Heart right ventricle (tissue), 16 donors: ENCODE measurements at regions not wholly inside any gene's neighbourhood (a gene's known extent, or its start where the extent isn't known, plus 50 kb on each side); places are given as distances from the start of the nearest gene placed in this dataset.

Source experiments
- ATAC-seq, 8 donors: fragments of 200-7000 bp; cut with Tn5 transposase; one replicate each; pipeline ENCODE4 v1.9.1; 2020; ENCODE audit warnings: mild to moderate bottlenecking in 8 of 8, moderate library complexity in 8 of 8, moderate number of reproducible peaks in 1 of 8
- DNase-seq, 2 donors: peaks; one replicate each; pipeline ENCODE4 v3.0.0-alpha.2; 2020
- H3K27ac ChIP-seq, 10 donors: fragments of 200-600 bp; sonication (generic) in 2 of 10; one replicate each; pipeline versions ENCODE4 v1.5.0 to v1.8.0; 2020 to 2022; ENCODE audit warnings: mild to moderate bottlenecking in 3 of 10
- H3K27me3 ChIP-seq, 7 donors: fragments of 200-600 bp; one replicate each; pipeline ENCODE4 v1.8.0; 2021 to 2022; ENCODE audit warnings: mild to moderate bottlenecking in 2 of 7
- H3K36me3 ChIP-seq, 9 donors: fragments of 200-600 bp; sonication (generic) in 1 of 9; one replicate each; pipeline versions ENCODE4 v1.5.0 to v1.8.0; 2020 to 2022; ENCODE audit warnings: mild to moderate bottlenecking in 2 of 9
- H3K4me1 ChIP-seq, 9 donors: fragments of 200-600 bp; sonication (generic) in 1 of 9; one replicate each; pipeline versions ENCODE4 v1.5.0 to v1.8.0; 2020 to 2022; ENCODE audit warnings: mild to moderate bottlenecking in 4 of 9
- H3K4me3 ChIP-seq, 10 donors: fragments of 200-600 bp; sonication (generic) in 2 of 10; one replicate each; pipeline versions ENCODE4 v1.5.0 to v1.8.0; 2020 to 2022; ENCODE audit warnings: mild to moderate bottlenecking in 7 of 10, moderate library complexity in 2 of 10
- H3K9me3 ChIP-seq, 11 donors: fragments of 200-600 bp in 10 of 11; sonication (generic) in 2 of 11; one replicate each; pipeline versions ENCODE4 v1.5.0 to v1.8.0; 2013 to 2022; ENCODE audit warnings: mild to moderate bottlenecking in 2 of 11, control low read depth in 1 of 11, moderate library complexity in 1 of 11
- WGBS, 2 donors: extraction: QIAGEN DNeasy Blood & Tissue Kit; methylation state at CpG; one replicate each; pipeline ENCODE4 v1.1.7; 2013; ENCODE audit warnings: inconsistent platforms in 1 of 2; 5-methylcytosine and 5-hydroxymethylcytosine counted together
- intact Hi-C, 10 donors: fragments of 100-400 bp; cut with DNase I; formaldehyde crosslinking; loops; one replicate each; pipeline versions ENCODE4 v1.11.1 to v1.14.2; 2022
- TF ChIP-seq, protein P1 (sequence below), 9 donors: fragments of 200-600 bp; sonication (generic) in 2 of 9; IDR thresholded peaks; one replicate each; pipeline versions ENCODE4 v1.5.0 to v1.8.0; 2021 to 2022; ENCODE audit warnings: antibody characterized with exemption in 9 of 9, mild to moderate bottlenecking in 5 of 9, moderate library complexity in 1 of 9
- donor health status: Arrhythmogenic right ventricular cardiomyopathy.
- donor health status: ischemic (EF 13 %, LVEDD 7.1; RV severe dilation, severe dysfunction).
- donor health status: healthy with polysubstance abuse.
- donor health status: DM: no; HTN: yes; CAD: no.
- donor health status: DM: no; HTN: no; CAD: no.
- donor health status: ischemic (EF 25% LVEDD 6.9; RV normal size, moderate dysfunction).
- donor health status: ischemic (EF 25% LVEDD 5.7; RV mildly dilated, moderate dysfunction).
- donor health status: healthy.
- donor health status: DM: yes; HTN: yes; CAD: no.
- donor health status: Ischemic cardiomyopathy.
- donor health status: ischemic (EF 35%, LVEDD 5.7; RV mildly dilated, moderate dysfunction).
- donor health status: nonischemic (EF 11% LVEDD 7.7; RV severe dilation, severe dysfunction).
- donor health status: DM: yes; HTN: yes; CAD: no.
- donor health status: PGD.
- donor health status: ischemic (EF 29% LVEDD 5.4; RV normal size, mild dysfunction).
- donor health status: nonischemic (EF 23%, LVEDD 6.1; RV moderate dilation, normal function).

DNA sequence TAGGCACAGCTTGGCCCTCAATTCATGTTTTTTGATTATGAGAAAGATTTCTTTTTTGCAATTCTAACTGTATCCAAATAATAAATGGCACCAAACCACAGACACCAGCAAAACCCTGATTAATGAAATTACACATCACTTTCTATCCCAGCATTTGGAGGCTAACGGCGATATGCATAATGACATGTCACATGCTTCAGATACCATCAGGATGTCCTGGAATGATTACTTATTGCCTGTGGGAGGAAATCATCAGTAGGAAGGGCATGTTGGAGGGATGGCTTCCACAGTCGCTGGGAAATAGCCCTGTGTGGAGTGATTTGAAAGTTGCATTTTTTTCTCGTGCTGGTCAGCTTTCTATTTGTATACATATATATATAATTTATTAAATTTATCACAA, 121.7 kb downstream of the CMPK2 start:
- H3K9me3 ChIP-seq = peaks cover 0 to 4% (median 0%) of the 10 kb centered on the region in 11 donors
- no peak overlapping the region for H3K4me3 ChIP-seq
- H3K36me3 ChIP-seq = no peaks in the 10 kb centered on the region
- 72 to 75% methylated on average over 4 of the region's 4 CpGs for WGBS, 2 donors
- intact Hi-C loops = no loop called here
- no peaks in the 10 kb centered on the region for H3K4me1 ChIP-seq
- ATAC-seq = no peak
- H3K27ac ChIP-seq = no peak overlapping the region
- TF ChIP-seq, protein P1, sequence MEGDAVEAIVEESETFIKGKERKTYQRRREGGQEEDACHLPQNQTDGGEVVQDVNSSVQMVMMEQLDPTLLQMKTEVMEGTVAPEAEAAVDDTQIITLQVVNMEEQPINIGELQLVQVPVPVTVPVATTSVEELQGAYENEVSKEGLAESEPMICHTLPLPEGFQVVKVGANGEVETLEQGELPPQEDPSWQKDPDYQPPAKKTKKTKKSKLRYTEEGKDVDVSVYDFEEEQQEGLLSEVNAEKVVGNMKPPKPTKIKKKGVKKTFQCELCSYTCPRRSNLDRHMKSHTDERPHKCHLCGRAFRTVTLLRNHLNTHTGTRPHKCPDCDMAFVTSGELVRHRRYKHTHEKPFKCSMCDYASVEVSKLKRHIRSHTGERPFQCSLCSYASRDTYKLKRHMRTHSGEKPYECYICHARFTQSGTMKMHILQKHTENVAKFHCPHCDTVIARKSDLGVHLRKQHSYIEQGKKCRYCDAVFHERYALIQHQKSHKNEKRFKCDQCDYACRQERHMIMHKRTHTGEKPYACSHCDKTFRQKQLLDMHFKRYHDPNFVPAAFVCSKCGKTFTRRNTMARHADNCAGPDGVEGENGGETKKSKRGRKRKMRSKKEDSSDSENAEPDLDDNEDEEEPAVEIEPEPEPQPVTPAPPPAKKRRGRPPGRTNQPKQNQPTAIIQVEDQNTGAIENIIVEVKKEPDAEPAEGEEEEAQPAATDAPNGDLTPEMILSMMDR (IDR thresholded peaks at IDR 0.05) = no peak
- DNase-seq = no peak
- H3K27me3 ChIP-seq = peaks cover 0 to 28% (median 0%) of the 10 kb centered on the region in 7 donors

DNA sequence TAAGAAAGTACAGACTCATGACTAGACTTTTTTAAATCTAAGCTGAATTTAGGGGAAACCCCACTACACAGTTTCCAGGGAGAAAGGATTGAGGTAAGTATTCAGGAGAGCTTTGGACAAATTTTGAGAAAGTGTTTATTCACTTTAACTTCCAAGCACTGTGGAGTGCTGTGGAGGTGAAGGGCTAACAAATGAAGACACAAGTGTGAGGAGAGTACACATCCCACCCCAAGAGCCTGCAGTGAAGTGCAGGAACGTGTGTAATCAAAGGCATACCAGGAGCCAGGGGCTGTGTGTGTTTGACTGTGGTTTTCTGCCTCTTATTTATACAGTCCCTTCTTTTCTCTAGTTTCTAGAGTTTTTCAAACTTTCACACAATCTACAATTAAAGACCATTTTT, 118.3 kb downstream of the CMPK2 start:
- 76 to 79% methylated on average over 1 of the region's 1 CpG for WGBS, 2 donors
- H3K27me3 ChIP-seq = peaks cover 0 to 28% (median under 1%) of the 10 kb centered on the region in 7 donors
- no peak overlapping the region for H3K4me3 ChIP-seq
- intact Hi-C loops = no loop called here
- no peak overlapping the region for H3K27ac ChIP-seq
- peaks cover 0 to 4% (median 0%) of the 10 kb centered on the region in 11 donors for H3K9me3 ChIP-seq
- TF ChIP-seq, protein P1 (IDR thresholded peaks at IDR 0.05) = no peak
- ATAC-seq = no peak
- no peak for DNase-seq
- H3K4me1 ChIP-seq = peaks cover 0 to 22% (median 10%) of the 10 kb centered on the region in 9 donors
- no peaks in the 10 kb centered on the region for H3K36me3 ChIP-seq

DNA sequence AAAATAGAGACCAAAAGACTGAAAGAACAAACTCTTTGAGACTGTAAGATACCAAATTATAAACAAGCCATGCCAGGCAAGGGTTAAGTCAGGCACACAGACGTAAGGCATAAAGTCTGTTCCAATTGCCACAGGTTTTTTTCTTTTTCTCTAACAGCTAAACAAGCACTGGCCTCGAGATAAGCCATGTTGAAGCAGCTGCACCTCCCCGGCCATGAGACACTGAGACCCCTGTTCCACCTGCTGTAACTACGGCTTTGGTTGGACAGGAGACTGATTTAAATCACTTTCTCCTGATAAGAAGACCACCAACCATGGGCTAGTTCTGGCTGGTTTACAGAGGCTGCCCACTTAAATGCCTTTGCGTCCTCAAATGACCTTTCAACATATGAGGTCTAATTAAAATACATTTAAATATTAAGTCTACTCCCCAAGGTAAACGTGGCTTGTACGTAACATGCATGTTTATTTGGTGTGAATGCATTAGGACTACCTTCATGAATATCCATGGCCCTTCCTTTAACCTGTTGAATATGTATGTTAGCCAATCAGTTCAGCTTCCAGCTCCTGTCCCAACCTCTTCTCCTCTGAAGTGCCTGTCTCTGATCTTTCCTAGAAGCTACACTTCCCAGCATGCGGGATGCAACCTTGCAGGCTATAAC, 117.2 kb downstream of the CMPK2 start:
- peaks cover 0 to 36% (median 6%) of the 10 kb centered on the region in 7 donors for H3K27me3 ChIP-seq
- no peak for ATAC-seq
- H3K4me1 ChIP-seq = peaks cover 0 to 22% (median 10%) of the 10 kb centered on the region in 9 donors
- no peak overlapping the region for H3K27ac ChIP-seq
- intact Hi-C loops = no loop called here
- TF ChIP-seq, protein P1 (IDR thresholded peaks at IDR 0.05) = no peak
- 53 to 59% methylated on average over 8 of the region's 8 CpGs for WGBS, 2 donors
- DNase-seq = no peak
- H3K36me3 ChIP-seq = no peaks in the 10 kb centered on the region
- peaks cover 0 to 4% (median 0%) of the 10 kb centered on the region in 11 donors for H3K9me3 ChIP-seq
- no peak overlapping the region for H3K4me3 ChIP-seq

DNA sequence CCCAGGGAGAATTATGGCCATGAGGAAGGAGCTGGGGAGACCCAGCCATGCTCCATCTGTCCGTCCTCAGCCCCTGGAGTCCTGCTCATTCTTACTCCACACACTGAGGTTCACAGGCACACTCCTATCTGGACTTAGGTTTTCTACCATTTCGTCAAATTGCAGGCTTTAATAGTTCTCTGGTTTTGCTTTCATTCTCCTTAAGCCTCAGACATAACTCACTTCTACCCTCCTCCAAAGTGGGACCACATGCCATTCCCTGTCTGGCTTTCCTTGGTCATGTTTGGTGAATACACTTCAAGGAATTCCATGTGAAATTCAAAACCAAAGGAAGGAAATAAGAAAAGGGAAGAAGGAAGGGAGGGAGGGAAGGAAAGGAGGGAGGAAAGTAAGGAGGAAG, 115.7 kb downstream of the CMPK2 start:
- Histone ChIP-seq H3K4me1 (peaks cover 0 to 22% (median 10%) of the 10 kb centered on the region in 9 donors), H3K36me3 (no peaks in the 10 kb centered on the region), H3K27me3 (peaks cover 0 to 44% (median 13%) of the 10 kb centered on the region in 7 donors), H3K4me3 (peak overlapping the region in 1 of 10 donors; percentile 5), H3K27ac (no peak overlapping the region), H3K9me3 (peaks cover 0 to 1% (median 0%) of the 10 kb centered on the region in 11 donors)
- TF ChIP-seq, protein P1 (IDR thresholded peaks at IDR 0.05) = no peak
- 58 to 64% methylated on average over 2 of the region's 2 CpGs for WGBS, 2 donors
- no peak for ATAC-seq
- intact Hi-C loops = no loop called here
- no peak for DNase-seq
